ENCODE measurements at regions not wholly inside any gene's neighbourhood (a gene's known extent, or its start where the extent isn't known, plus 50 kb on each side); places are given as distances from the start of the nearest gene placed in this dataset.
"Not testable (repeated sequence)": the region's sequence is repeated elsewhere in the genome, so short reads cannot be mapped to it uniquely, and the experiment has no call there.

- DNase-seq (ENCODE audit: low read depth), result no peak
These were observed 224.7 kb upstream of the FAM78B start for GRCh38 chr1:166391279-166392066.

- no peak for DNase-seq (ENCODE audit: low read depth)
These were observed 228.9 kb upstream of the FAM78B start for GRCh38 chr1:166395729-166396128.

- not testable (repeated sequence) for DNase-seq (ENCODE audit: low read depth)
These were observed 242.7 kb upstream of the FAM78B start for GRCh38 chr1:166409253-166410082.

GRCh38 chr1:166410083-166410385 lies 243.2 kb upstream of the FAM78B start:
- DNase-seq (ENCODE audit: low read depth), result no peak

GRCh38 chr1:166416831-166417230 lies 250.0 kb upstream of the FAM78B start:
- not testable (repeated sequence) for DNase-seq (ENCODE audit: low read depth)

- DNase-seq (ENCODE audit: low read depth), result no peak
These were observed 251.6 kb upstream of the FAM78B start for GRCh38 chr1:166418344-166418933.

GRCh38 chr1:166422586-166422985 lies 255.8 kb upstream of the FAM78B start:
- not testable (repeated sequence) for DNase-seq (ENCODE audit: low read depth)

- DNase-seq (ENCODE audit: low read depth), result no peak
These were observed 265.9 kb upstream of the FAM78B start for GRCh38 chr1:166432655-166433054.

GRCh38 chr1:166433404-166434304 lies 266.9 kb upstream of the FAM78B start:
- not testable (repeated sequence) for DNase-seq (ENCODE audit: low read depth)

- DNase-seq (ENCODE audit: low read depth), result no peak
These were observed 290.9 kb upstream of the FAM78B start for GRCh38 chr1:166457700-166458099.

- no peak for DNase-seq (ENCODE audit: low read depth)
These were observed 297.5 kb upstream of the FAM78B start for GRCh38 chr1:166464333-166464732.

GRCh38 chr1:166470014-166470413 lies 303.2 kb upstream of the FAM78B start:
- no peak for DNase-seq (ENCODE audit: low read depth)

GRCh38 chr1:166470441-166470840 lies 303.6 kb upstream of the FAM78B start:
- DNase-seq (ENCODE audit: low read depth), result no peak

- DNase-seq (ENCODE audit: low read depth), result no peak
These were observed 304.6 kb upstream of the FAM78B start for GRCh38 chr1:166471359-166471758.

- peak; percentile 35 for DNase-seq (ENCODE audit: low read depth)
These were observed 312.3 kb upstream of the FAM78B start for GRCh38 chr1:166479052-166479631.

GRCh38 chr1:166484471-166484870 lies 317.7 kb upstream of the FAM78B start:
- DNase-seq (ENCODE audit: low read depth), result no peak

- DNase-seq (ENCODE audit: low read depth), result no peak
These were observed 318.1 kb upstream of the FAM78B start for GRCh38 chr1:166484871-166485270.

- DNase-seq (ENCODE audit: low read depth), result no peak
These were observed 318.8 kb upstream of the FAM78B start for GRCh38 chr1:166485620-166486019.

GRCh38 chr1:166488327-166488726 lies 321.5 kb upstream of the FAM78B start:
- no peak for DNase-seq (ENCODE audit: low read depth)

- no peak for DNase-seq (ENCODE audit: low read depth)
These were observed 322.5 kb upstream of the FAM78B start for GRCh38 chr1:166489356-166489669.

- DNase-seq (ENCODE audit: low read depth), result peak; percentile 18
These were observed 323.1 kb upstream of the FAM78B start for GRCh38 chr1:166489670-166490436.

All from activated T-cell treated with anti-CD3 and anti-CD28 coated beads for 48 hours (primary cell).